NCI-H774 (cell line): ENCODE measurements at regions not wholly inside any gene's neighbourhood (a gene's known extent, or its start where the extent isn't known, plus 50 kb on each side); places are given as distances from the start of the nearest gene placed in this dataset.
"Not testable (repeated sequence)": the region's sequence is repeated elsewhere in the genome, so short reads cannot be mapped to it uniquely, and the experiment has no call there.

Experiments used
- DNase-seq: peaks from one replicate; lab custom pipeline; 2025; lab: John Stamatoyannopoulos, UW

- no peak for DNase-seq
Measured at GRCh38 chr14:28121512-28122297, 644.9 kb upstream of the FOXG1 start.

- peak; percentile 59 for DNase-seq
Measured at GRCh38 chr14:28130610-28131284, 635.8 kb upstream of the FOXG1 start.

- no peak for DNase-seq
Measured at GRCh38 chr14:28138341-28138740, 628.2 kb upstream of the FOXG1 start.

GRCh38 chr14:28141662-28142061, 624.9 kb upstream of the FOXG1 start:
- no peak for DNase-seq

GRCh38 chr14:28142400-28143015, 624.1 kb upstream of the FOXG1 start:
- peak; percentile 37 for DNase-seq

GRCh38 chr14:28143316-28143715, 623.3 kb upstream of the FOXG1 start:
- DNase-seq: no peak

GRCh38 chr14:28151926-28152325, 614.7 kb upstream of the FOXG1 start:
- DNase-seq: no peak

- no peak for DNase-seq
Measured at GRCh38 chr14:28152453-28153044, 614.0 kb upstream of the FOXG1 start.

GRCh38 chr14:28157289-28157869, 609.2 kb upstream of the FOXG1 start:
- DNase-seq: no peak

GRCh38 chr14:28157887-28158791, 608.4 kb upstream of the FOXG1 start:
- no peak for DNase-seq

GRCh38 chr14:28161040-28161439, 605.5 kb upstream of the FOXG1 start:
- DNase-seq: no peak

GRCh38 chr14:28163233-28163632, 603.4 kb upstream of the FOXG1 start:
- no peak for DNase-seq

GRCh38 chr14:28163897-28164296, 602.7 kb upstream of the FOXG1 start:
- no peak for DNase-seq

- DNase-seq: not testable (repeated sequence)
Measured at GRCh38 chr14:28187902-28188830, 578.4 kb upstream of the FOXG1 start.

GRCh38 chr14:28196878-28197277, 569.7 kb upstream of the FOXG1 start:
- no peak for DNase-seq

GRCh38 chr14:28220391-28220790, 546.2 kb upstream of the FOXG1 start:
- no peak for DNase-seq

- no peak for DNase-seq
Measured at GRCh38 chr14:28240909-28241308, 525.7 kb upstream of the FOXG1 start.

GRCh38 chr14:28242895-28243294, 523.7 kb upstream of the FOXG1 start:
- DNase-seq: peak; percentile 69

GRCh38 chr14:28243600-28243999, 523.0 kb upstream of the FOXG1 start:
- no peak for DNase-seq

GRCh38 chr14:28245216-28245615, 521.4 kb upstream of the FOXG1 start:
- no peak for DNase-seq
